OCI-LY7 (cell line): ENCODE measurements at regions not wholly inside any gene's neighbourhood (a gene's known extent, or its start where the extent isn't known, plus 50 kb on each side); places are given as distances from the start of the nearest gene placed in this dataset.

Source experiments
- BruUV-seq: library from RNA; stranded (reverse); fragments of 400-500 nt; replicated peaks from 2 replicates; lab custom pipeline; 2021; lab: Mats Ljungman, UMichigan
- CTCF ChIA-PET: fragments of 300-600 bp; sonication (Branson Sonifier 250); formaldehyde crosslinking; loops from one replicate; lab custom pipeline; 2022; ENCODE audit warnings: antibody characterized with exemption; ENCODE audit not compliant: unreplicated experiment; lab: Charles Lee
- POLR2A ChIA-PET: fragments of 300-600 bp; sonication (Branson Sonifier 250); formaldehyde crosslinking; loops from one replicate; lab custom pipeline; 2022; ENCODE audit warnings: antibody characterized with exemption; lab: Charles Lee
- DNase-seq: peaks from one replicate; pipeline ENCODE4 v3.0.0-alpha.2; 2015; ENCODE audit warnings: low spot score
- H2AFZ ChIP-seq: fragments of 200-600 bp; sonication (generic), shearing (Covaris generic); 2 replicates; pipeline ENCODE4 v1.6.1; 2014; ENCODE audit warnings: mild to moderate bottlenecking, antibody characterized with exemption, low read length, moderate library complexity
- H3K27ac ChIP-seq: fragments of 200-600 bp; sonication (generic); 2 replicates; pipeline ENCODE4 v1.5.1; 2014; ENCODE audit warnings: mixed run types, low read depth, mild to moderate bottlenecking, moderate library complexity, low read length, inconsistent platforms; ENCODE audit not compliant: poor library complexity, severe bottlenecking
- H3K36me3 ChIP-seq: fragments of 200-600 bp; sonication (generic); 2 replicates; pipeline ENCODE4 v1.6.1; 2014; ENCODE audit warnings: mild to moderate bottlenecking, antibody characterized with exemption, low read length, moderate library complexity, mixed read lengths; ENCODE audit not compliant: insufficient read depth
- H3K4me1 ChIP-seq: fragments of 200-600 bp; sonication (generic); 2 replicates; pipeline ENCODE4 v1.5.1; 2014; ENCODE audit warnings: mild to moderate bottlenecking, low read length; ENCODE audit not compliant: insufficient read depth, poor library complexity, severe bottlenecking
- H3K4me2 ChIP-seq: fragments of 200-600 bp; sonication (generic); 2 replicates; pipeline ENCODE4 v1.6.1; 2014; ENCODE audit warnings: mild to moderate bottlenecking, low read length
- H3K4me3 ChIP-seq: fragments of 200-600 bp; sonication (generic); 2 replicates; pipeline ENCODE4 v1.5.1; 2014; ENCODE audit warnings: mild to moderate bottlenecking, low read depth, low read length; ENCODE audit not compliant: poor library complexity, severe bottlenecking
- H3K79me2 ChIP-seq: fragments of 200-600 bp; sonication (generic); 2 replicates; pipeline ENCODE4 v1.6.1; 2016; ENCODE audit warnings: low read depth, mild to moderate bottlenecking, low read length, moderate library complexity, mixed read lengths; ENCODE audit not compliant: insufficient read depth
- H3K9me2 ChIP-seq: fragments of 200-600 bp; sonication (generic); 2 replicates; pipeline ENCODE4 v1.6.1; 2016; ENCODE audit warnings: mild to moderate bottlenecking, low read length, mixed read lengths; ENCODE audit not compliant: insufficient read depth
- H3K9me3 ChIP-seq: fragments of 200-600 bp; sonication (generic); 2 replicates; pipeline ENCODE4 v1.6.1; 2014; ENCODE audit warnings: mild to moderate bottlenecking, mixed run types, low read length, mixed read lengths
- H4K20me1 ChIP-seq: fragments of 200-600 bp; sonication (generic); 2 replicates; pipeline ENCODE4 v1.6.1; 2014; ENCODE audit warnings: mild to moderate bottlenecking, antibody characterized with exemption, low read length, moderate library complexity, mixed read lengths; ENCODE audit not compliant: insufficient read depth
- CTCF ChIP-seq: fragments of 200-600 bp; sonication (generic); conservative IDR thresholded peaks from 2 replicates; pipeline ENCODE4 v1.5.1; 2014; ENCODE audit warnings: mild to moderate bottlenecking, antibody characterized with exemption, low read length, moderate library complexity, mixed read lengths
- EZH2phosphoT487 ChIP-seq: fragments of 200-600 bp; sonication (generic); IDR thresholded peaks from 2 replicates; pipeline ENCODE4 v1.6.1; 2018; ENCODE audit warnings: low read depth, borderline replicate concordance, mild to moderate bottlenecking, mixed run types, antibody characterized with exemption, low read length, moderate library complexity, mixed read lengths
- intact Hi-C: fragments of 100-400 bp; cut with micrococcal nuclease; formaldehyde crosslinking; loops from one replicate; pipeline ENCODE4 v1.10.0; 2022; ENCODE audit not compliant: unreplicated experiment

DNA sequence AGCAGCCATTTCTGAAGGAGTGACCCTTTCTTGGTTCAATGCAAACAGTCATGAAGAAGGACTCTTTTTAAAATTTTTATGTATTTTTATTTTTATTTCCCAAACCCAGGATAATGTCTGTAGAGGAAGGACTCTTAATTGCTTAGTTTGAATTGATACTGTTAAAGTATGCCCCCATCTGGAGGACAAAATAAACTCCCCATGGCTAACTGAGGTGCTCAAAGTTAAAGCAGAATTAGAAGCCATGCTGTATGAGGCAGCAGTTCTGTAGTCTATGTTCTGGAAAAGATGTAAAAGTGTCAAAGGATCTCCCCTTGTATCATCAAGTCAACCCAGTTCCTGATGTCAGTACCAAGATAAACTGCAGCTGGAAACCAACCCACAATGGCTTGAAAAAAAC, 617.9 kb upstream of the GRM3 start:
- intact Hi-C loops: loop anchor here (5.0 kb wide), 1 partner anchor 74 kb away; no protein-coding TSS in a partner anchor
- POLR2A ChIA-PET: no interaction called here
- Histone ChIP-seq H3K4me2 (no peak overlapping the region), H2AFZ (no peak overlapping the region), H3K27ac (no peak overlapping the region), H3K9me3 (no peaks in the 10 kb centered on the region), H3K36me3 (no peaks in the 10 kb centered on the region), H3K79me2 (no peaks in the 10 kb centered on the region), H3K4me1 (no peaks in the 10 kb centered on the region), H3K4me3 (no peak overlapping the region), H4K20me1 (no peaks in the 10 kb centered on the region), H3K9me2 (no peaks in the 10 kb centered on the region)
- BruUV-seq: no TSS peak
- TF ChIP-seq CTCF: no peak
- TF ChIP-seq EZH2phosphoT487: no peak
- CTCF ChIA-PET: no interaction called here
- no peak for DNase-seq

- Histone ChIP-seq H2AFZ (no peak overlapping the region), H3K36me3 (no peaks in the 10 kb centered on the region), H3K4me2 (no peak overlapping the region), H3K9me2 (no peaks in the 10 kb centered on the region), H3K79me2 (no peaks in the 10 kb centered on the region), H3K4me1 (no peaks in the 10 kb centered on the region), H3K4me3 (no peak overlapping the region), H3K9me3 (no peaks in the 10 kb centered on the region), H3K27ac (no peak overlapping the region), H4K20me1 (no peaks in the 10 kb centered on the region)
- intact Hi-C loops: no loop called here
- ChIA-PET CTCF (no interaction called here), POLR2A (no interaction called here)
- DNase-seq: no peak
- TF ChIP-seq CTCF: no peak
- TF ChIP-seq EZH2phosphoT487: no peak
- no TSS peak for BruUV-seq
Observed at GRCh38 chr7:86013662-86014061, 630.0 kb upstream of the GRM3 start.

DNA sequence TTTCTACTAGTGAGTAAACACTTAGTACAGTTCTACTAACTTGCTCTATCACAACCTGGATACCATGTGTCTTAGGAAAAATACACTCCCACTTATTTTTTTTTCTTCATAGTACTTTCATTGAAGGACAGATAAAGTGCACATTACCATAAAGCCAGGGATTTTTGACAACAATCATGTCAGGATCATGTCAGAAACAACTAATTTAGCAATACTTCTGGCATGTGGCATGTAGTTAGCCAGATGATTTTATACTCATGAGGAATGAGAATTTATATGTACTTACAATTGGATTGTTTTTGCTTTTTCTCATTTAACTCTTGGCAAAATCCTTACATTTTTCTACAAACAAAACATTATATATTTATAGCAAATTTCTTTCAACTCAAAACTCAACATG, 630.7 kb upstream of the GRM3 start:
- CTCF ChIA-PET: no interaction called here
- no peaks in the 10 kb centered on the region for H3K79me2 ChIP-seq
- BruUV-seq: no TSS peak
- POLR2A ChIA-PET: no interaction called here
- TF ChIP-seq CTCF (no peak), EZH2phosphoT487 (no peak)
- H3K4me3 ChIP-seq: no peak overlapping the region
- no peak for DNase-seq
- no peak overlapping the region for H3K4me2 ChIP-seq
- H3K36me3 ChIP-seq: no peaks in the 10 kb centered on the region
- no peaks in the 10 kb centered on the region for H3K4me1 ChIP-seq
- no peaks in the 10 kb centered on the region for H3K9me2 ChIP-seq
- H2AFZ ChIP-seq: no peak overlapping the region
- intact Hi-C loops: no loop called here
- no peaks in the 10 kb centered on the region for H3K9me3 ChIP-seq
- no peaks in the 10 kb centered on the region for H4K20me1 ChIP-seq
- H3K27ac ChIP-seq: no peak overlapping the region
